Gastroesophageal sphincter (tissue), 4 donors: ENCODE measurements at regions not wholly inside any gene's neighbourhood (a gene's known extent, or its start where the extent isn't known, plus 50 kb on each side); places are given as distances from the start of the nearest gene placed in this dataset.

ENCODE experiments used
- ATAC-seq: fragments of 150-250 bp; one replicate; pipeline ENCODE4 v1.9.1; 2016; ENCODE audit warnings: mild to moderate bottlenecking, moderate library complexity
- H3K27ac ChIP-seq, 4 donors: fragments of 200-600 bp; sonication (generic) in 3 of 4; 1 replicate in 3 of 4; 2 replicates in 1 of 4; pipeline ENCODE4 v1.5.1; 2016 to 2019
- H3K27me3 ChIP-seq: fragments of 200-600 bp; sonication (generic); one replicate; pipeline ENCODE4 v1.5.1; 2019
- H3K36me3 ChIP-seq, 2 donors: fragments of 200-600 bp; sonication (generic); one replicate each; pipeline ENCODE4 v1.5.1; 2019; ENCODE audit warnings: control low read depth in 1 of 2
- H3K4me1 ChIP-seq, 3 donors: fragments of 200-600 bp; sonication (generic); 1 replicate in 2 of 3; 2 replicates in 1 of 3; pipeline ENCODE4 v1.5.1; 2016 to 2019; ENCODE audit warnings: control low read depth in 2 of 3
- H3K4me3 ChIP-seq, 2 donors: fragments of 200-600 bp; sonication (generic); one replicate each; pipeline ENCODE4 v1.5.1; 2019; ENCODE audit warnings: mild to moderate bottlenecking in 1 of 2, moderate library complexity in 1 of 2
- H3K9me3 ChIP-seq, 3 donors: fragments of 200-600 bp; sonication (generic); one replicate each; pipeline ENCODE4 v1.5.1; 2017 to 2019; ENCODE audit warnings: control low read depth in 2 of 3
- EP300 ChIP-seq: sonication (generic); formaldehyde crosslinking; IDR thresholded peaks from one replicate; pipeline ENCODE4 v1.6.1; 2017; ENCODE audit warnings: antibody characterized with exemption, mild to moderate bottlenecking
- POLR2A ChIP-seq, 2 donors: fragments of 450-650 bp; IDR thresholded peaks; one replicate each; pipeline ENCODE4 v1.6.1; 2017; ENCODE audit warnings: antibody characterized with exemption in 2 of 2, mild to moderate bottlenecking in 2 of 2, moderate library complexity in 1 of 2
- POLR2AphosphoS5 ChIP-seq: sonication (generic); formaldehyde crosslinking; IDR thresholded peaks from one replicate; pipeline ENCODE4 v1.6.1; 2017; ENCODE audit warnings: antibody characterized with exemption
- WGBS, 2 donors: methylation state at CpG; one replicate each; pipeline ENCODE4 v1.1.5; 2018; ENCODE audit warnings: low coverage in 1 of 2; 5-methylcytosine and 5-hydroxymethylcytosine counted together
- TF ChIP-seq, protein P1 (sequence below), 4 experiments: fragments of 200-600 bp in 2 of 4; fragments of 450-650 bp in 2 of 4; sonication (generic) in 1 of 4; IDR thresholded peaks; one replicate each; pipeline ENCODE4 v1.5.1; 2017 to 2019; ENCODE audit warnings: antibody characterized with exemption in 4 of 4, mild to moderate bottlenecking in 2 of 4, moderate library complexity in 2 of 4

DNA sequence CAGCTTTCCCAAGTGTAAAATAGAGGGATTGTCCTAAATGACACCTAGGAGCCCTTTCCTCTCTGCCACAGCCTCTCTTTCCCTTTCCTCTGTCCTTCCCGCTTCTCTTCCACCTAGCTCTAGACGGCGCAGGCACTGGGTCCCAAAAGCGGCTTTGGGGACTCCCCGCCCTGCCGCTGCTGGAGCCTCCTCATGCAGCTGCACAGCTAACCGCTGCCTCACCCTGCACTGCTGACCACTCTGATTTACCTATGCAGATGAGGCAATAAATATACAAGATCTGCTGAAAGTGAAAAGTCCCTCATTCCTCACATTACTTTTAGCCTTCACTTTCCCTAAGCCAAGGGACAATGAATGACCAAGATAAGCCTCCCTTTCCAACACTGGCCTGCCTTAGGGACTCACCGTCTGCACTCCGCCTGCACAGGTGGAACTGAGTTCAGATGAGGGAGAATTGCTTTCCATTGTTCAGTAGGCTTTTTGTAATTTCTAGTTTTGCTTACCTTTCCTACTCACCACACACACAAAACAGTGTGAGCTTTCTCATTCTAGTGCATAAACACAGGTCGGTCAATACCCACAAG is 197.5 kb upstream of the BCL6 start:
- TF ChIP-seq, protein P1, sequence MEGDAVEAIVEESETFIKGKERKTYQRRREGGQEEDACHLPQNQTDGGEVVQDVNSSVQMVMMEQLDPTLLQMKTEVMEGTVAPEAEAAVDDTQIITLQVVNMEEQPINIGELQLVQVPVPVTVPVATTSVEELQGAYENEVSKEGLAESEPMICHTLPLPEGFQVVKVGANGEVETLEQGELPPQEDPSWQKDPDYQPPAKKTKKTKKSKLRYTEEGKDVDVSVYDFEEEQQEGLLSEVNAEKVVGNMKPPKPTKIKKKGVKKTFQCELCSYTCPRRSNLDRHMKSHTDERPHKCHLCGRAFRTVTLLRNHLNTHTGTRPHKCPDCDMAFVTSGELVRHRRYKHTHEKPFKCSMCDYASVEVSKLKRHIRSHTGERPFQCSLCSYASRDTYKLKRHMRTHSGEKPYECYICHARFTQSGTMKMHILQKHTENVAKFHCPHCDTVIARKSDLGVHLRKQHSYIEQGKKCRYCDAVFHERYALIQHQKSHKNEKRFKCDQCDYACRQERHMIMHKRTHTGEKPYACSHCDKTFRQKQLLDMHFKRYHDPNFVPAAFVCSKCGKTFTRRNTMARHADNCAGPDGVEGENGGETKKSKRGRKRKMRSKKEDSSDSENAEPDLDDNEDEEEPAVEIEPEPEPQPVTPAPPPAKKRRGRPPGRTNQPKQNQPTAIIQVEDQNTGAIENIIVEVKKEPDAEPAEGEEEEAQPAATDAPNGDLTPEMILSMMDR (IDR thresholded peaks at IDR 0.05), result no peak
- TF ChIP-seq POLR2A (IDR thresholded peaks at IDR 0.05), result no peak
- no peak for TF ChIP-seq EP300
- no peak for TF ChIP-seq POLR2AphosphoS5
- Histone ChIP-seq H3K27me3 (no peaks in the 10 kb centered on the region), H3K36me3 (no peaks in the 10 kb centered on the region), H3K4me1 (peaks cover 0 to 5% (median 0%) of the 10 kb centered on the region in 3 donors), H3K27ac (no peak overlapping the region), H3K4me3 (no peak overlapping the region), H3K9me3 (no peaks in the 10 kb centered on the region)
- no peak for ATAC-seq
- WGBS, 2 donors, result 96 to 98% methylated on average over 6 to 10 of the region's 10 CpGs

DNA sequence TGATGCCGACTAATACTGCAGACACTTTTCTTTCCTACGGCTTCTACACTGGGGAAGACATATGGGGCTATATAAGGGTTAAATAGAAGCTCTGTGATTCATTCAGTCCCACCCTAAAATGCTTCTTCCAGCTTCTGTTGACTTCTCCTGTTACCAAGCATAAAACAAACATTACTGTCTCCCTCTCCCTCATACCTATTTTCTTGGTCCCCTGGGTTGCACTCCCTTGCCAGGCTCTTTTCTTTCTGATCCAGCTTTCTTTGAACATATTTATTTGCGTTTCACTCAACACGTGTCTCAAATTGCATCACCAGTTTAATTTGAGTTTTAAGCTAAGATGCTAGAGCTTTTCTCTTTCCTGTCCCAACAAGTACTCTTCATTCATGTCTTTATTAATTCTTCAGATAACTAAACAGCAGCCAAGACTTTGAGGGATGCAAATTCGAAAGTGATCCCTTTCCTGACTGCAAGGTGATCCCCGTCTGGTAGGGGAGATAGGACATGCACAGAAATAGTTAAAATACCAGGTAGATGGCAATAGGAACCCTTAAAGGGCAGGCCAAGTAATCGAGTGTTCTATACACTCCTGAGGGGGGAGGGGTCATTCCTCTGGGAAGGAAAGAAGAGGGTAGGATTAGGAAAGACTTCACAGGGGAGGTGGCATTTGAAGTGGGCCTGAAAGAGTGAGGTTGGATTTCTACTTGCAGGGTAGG is 198.6 kb upstream of the BCL6 start:
- Histone ChIP-seq H3K27me3 (no peaks in the 10 kb centered on the region), H3K36me3 (no peaks in the 10 kb centered on the region), H3K4me1 (peaks cover 0 to 5% (median 0%) of the 10 kb centered on the region in 3 donors), H3K27ac (no peak overlapping the region), H3K9me3 (no peaks in the 10 kb centered on the region), H3K4me3 (no peak overlapping the region)
- 51 to 56% methylated on average over 5 to 6 of the region's 7 CpGs for WGBS, 2 donors
- TF ChIP-seq POLR2AphosphoS5 (no peak), EP300 (no peak), POLR2A (IDR thresholded peaks at IDR 0.05) (no peak)
- TF ChIP-seq, protein P1 (IDR thresholded peaks at IDR 0.05), result no peak
- ATAC-seq, result no peak

DNA sequence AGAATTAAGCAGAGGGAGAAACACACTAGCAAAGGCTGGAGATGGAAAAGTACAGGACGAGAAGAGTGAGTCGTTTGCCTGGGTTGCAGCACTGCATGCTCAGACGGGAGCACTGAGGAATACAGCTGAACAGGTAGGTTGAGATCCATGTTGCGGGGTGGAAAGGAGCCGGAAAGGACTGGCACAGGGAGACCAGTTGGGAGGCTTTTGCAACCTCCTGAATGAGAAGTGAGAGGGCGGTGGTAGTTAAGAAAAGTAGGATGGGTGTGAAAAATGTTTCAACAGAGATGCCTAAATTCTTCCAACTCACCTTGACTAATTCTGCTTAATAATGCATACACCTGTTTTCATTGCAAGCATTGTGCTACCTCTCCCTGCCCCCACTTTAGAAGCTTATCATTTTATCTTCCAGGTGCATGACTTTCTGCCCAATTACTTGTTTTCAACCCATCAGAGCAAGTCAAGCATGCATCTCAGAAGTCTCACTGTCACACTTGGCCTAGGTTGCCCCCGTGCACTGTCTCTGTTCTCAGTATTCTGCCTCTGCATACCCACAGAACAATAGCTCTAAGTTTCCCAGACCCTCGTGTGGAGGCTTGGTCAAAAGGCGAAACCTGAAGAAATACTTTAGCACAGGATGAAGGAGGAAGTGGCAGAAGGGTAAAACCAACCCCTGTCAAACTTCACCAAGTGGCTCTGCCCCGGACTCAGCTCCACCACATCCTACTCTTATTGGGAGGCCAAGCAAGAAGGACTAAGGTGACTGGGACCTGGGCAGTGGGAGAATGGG is 199.3 kb upstream of the BCL6 start:
- no peak overlapping the region for H3K4me3 ChIP-seq
- ATAC-seq, result no peak
- no peak overlapping the region for H3K27ac ChIP-seq
- 85 to 92% methylated on average over 6 to 8 of the region's 10 CpGs for WGBS, 2 donors
- TF ChIP-seq, protein P1 (IDR thresholded peaks at IDR 0.05), result no peak
- TF ChIP-seq POLR2AphosphoS5 (no peak), EP300 (no peak), POLR2A (IDR thresholded peaks at IDR 0.05) (no peak)
- no peaks in the 10 kb centered on the region for H3K9me3 ChIP-seq
- H3K4me1 ChIP-seq, result peaks cover 0 to 5% (median 0%) of the 10 kb centered on the region in 3 donors
- no peaks in the 10 kb centered on the region for H3K36me3 ChIP-seq
- no peaks in the 10 kb centered on the region for H3K27me3 ChIP-seq

DNA sequence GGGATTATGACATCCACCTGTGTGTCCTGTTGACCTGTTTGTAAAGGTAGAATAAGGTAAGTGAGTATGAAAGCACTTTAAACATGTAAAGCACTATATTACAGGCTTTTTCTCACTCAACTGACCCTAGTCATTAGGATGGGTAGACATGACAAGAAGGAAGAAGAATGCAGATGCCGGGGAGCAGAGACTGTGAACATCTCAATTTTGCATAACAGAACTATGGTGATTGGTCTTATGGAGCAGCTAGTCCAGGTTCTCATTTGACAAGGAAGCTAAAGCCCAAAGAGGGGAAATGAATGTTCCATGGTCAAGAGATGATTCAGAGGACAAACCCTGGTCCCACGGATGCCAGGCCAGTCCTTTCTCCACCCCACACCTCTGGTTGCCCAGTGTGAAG is 200.1 kb upstream of the BCL6 start:
- WGBS, 2 donors, result 100% methylated on average over 2 of the region's 2 CpGs; no CpG with 5 or more reads in 1 of the 2 donors
- H3K27ac ChIP-seq, result no peak overlapping the region
- no peak for ATAC-seq
- no peaks in the 10 kb centered on the region for H3K27me3 ChIP-seq
- peaks cover 0 to 5% (median 0%) of the 10 kb centered on the region in 3 donors for H3K4me1 ChIP-seq
- H3K36me3 ChIP-seq, result no peaks in the 10 kb centered on the region
- H3K9me3 ChIP-seq, result no peaks in the 10 kb centered on the region
- no peak overlapping the region for H3K4me3 ChIP-seq
- TF ChIP-seq POLR2A (IDR thresholded peaks at IDR 0.05), result no peak
- TF ChIP-seq, protein P1 (IDR thresholded peaks at IDR 0.05), result no peak
- no peak for TF ChIP-seq EP300
- no peak for TF ChIP-seq POLR2AphosphoS5
